HG03442 (cell line): ENCODE measurements at regions not wholly inside any gene's neighbourhood (a gene's known extent, or its start where the extent isn't known, plus 50 kb on each side); places are given as distances from the start of the nearest gene placed in this dataset.
"Not testable (repeated sequence)": the region's sequence is repeated elsewhere in the genome, so short reads cannot be mapped to it uniquely, and the experiment has no call there.

Source experiments
- ATAC-seq: cut with Tn5 transposase; IDR thresholded peaks from one replicate; pipeline ENCODE4 v1.9.1; 2021; ENCODE audit warnings: mild to moderate bottlenecking, moderate library complexity; ENCODE audit not compliant: unreplicated experiment

- ATAC-seq, result not testable (repeated sequence)
These were observed 60.5 kb upstream of the GRK3 start for GRCh38 chr22:25504017-25504416.

- ATAC-seq, result no peak
These were observed 56.3 kb upstream of the GRK3 start for GRCh38 chr22:25508161-25508560.

- no peak for ATAC-seq
These were observed 55.6 kb upstream of the GRK3 start for GRCh38 chr22:25508761-25509321.

- no peak for ATAC-seq
These were observed 55.1 kb upstream of the GRK3 start for GRCh38 chr22:25509374-25509791.

GRCh38 chr22:25510876-25511275 is 53.6 kb upstream of the GRK3 start:
- ATAC-seq, result no peak

GRCh38 chr22:25511725-25512124 is 52.8 kb upstream of the GRK3 start:
- ATAC-seq, result no peak

- ATAC-seq, result no peak
These were observed 49.9 kb upstream of the GRK3 start for GRCh38 chr22:25514436-25515180.
